ENCODE measurements at regions not wholly inside any gene's neighbourhood (a gene's known extent, or its start where the extent isn't known, plus 50 kb on each side); places are given as distances from the start of the nearest gene placed in this dataset.

GRCh38 chr6:6811128-6812009 lies 222.8 kb downstream of the LY86 start:
- Histone ChIP-seq H3K36me3 (ENCODE audit: low read depth) (no peaks in the 10 kb centered on the region), H3K4me3 (ENCODE audit: severe bottlenecking) (no peak overlapping the region), H3K27me3 (ENCODE audit: insufficient read depth, poor library complexity, severe bottlenecking) (no peaks in the 10 kb centered on the region), H3K9me3 (ENCODE audit: severe bottlenecking) (no peaks in the 10 kb centered on the region), H3K27ac (ENCODE audit: poor library complexity, severe bottlenecking) (peak overlapping the region; percentile 98), H3K4me1 (ENCODE audit: insufficient read depth, poor library complexity, severe bottlenecking) (peaks cover 26% of the 10 kb centered on the region)
- peak; percentile 92 for DNase-seq (ENCODE audit: low spot score)
- no peak for TF ChIP-seq CTCF (IDR thresholded peaks at IDR 0.05; ENCODE audit: poor library complexity, severe bottlenecking)
- peak; percentile 87 for ATAC-seq (ENCODE audit: low read depth)

- no peaks in the 10 kb centered on the region for H3K9me3 ChIP-seq (ENCODE audit: severe bottlenecking)
- no peaks in the 10 kb centered on the region for H3K36me3 ChIP-seq (ENCODE audit: low read depth)
- DNase-seq (ENCODE audit: low spot score) (no peak), ATAC-seq (ENCODE audit: low read depth) (no peak)
- TF ChIP-seq CTCF (IDR thresholded peaks at IDR 0.05; ENCODE audit: poor library complexity, severe bottlenecking) = no peak
- H3K27ac ChIP-seq (ENCODE audit: poor library complexity, severe bottlenecking) = peak overlapping the region; percentile 98
- no peaks in the 10 kb centered on the region for H3K27me3 ChIP-seq (ENCODE audit: insufficient read depth, poor library complexity, severe bottlenecking)
- no peak overlapping the region for H3K4me3 ChIP-seq (ENCODE audit: severe bottlenecking)
- H3K4me1 ChIP-seq (ENCODE audit: insufficient read depth, poor library complexity, severe bottlenecking) = peaks cover 26% of the 10 kb centered on the region
These were observed 223.9 kb downstream of the LY86 start for GRCh38 chr6:6812427-6812826.

DNA sequence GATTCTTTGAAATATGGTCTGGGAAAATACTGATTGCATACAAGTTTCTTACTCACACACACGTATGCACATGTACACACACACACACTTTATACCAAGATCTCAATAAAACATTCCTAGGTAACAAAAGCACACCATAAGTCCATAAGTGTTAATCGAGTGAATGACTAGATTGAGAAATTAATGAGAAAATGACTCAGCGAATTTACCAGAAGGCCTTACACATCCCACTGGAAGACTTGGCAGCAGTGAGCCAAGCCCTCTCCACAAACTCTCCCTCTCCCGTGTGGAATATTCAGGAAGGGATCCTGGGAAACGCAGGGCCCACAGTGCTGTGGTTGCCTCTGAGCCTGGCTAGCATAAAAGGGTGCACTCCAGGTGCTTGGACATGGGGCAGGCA lies 227.2 kb downstream of the LY86 start:
- ATAC-seq (ENCODE audit: low read depth) (no peak), DNase-seq (ENCODE audit: low spot score) (no peak)
- Histone ChIP-seq H3K27ac (ENCODE audit: poor library complexity, severe bottlenecking) (peak overlapping the region; percentile 7), H3K4me1 (ENCODE audit: insufficient read depth, poor library complexity, severe bottlenecking) (peaks cover 27% of the 10 kb centered on the region), H3K4me3 (ENCODE audit: severe bottlenecking) (no peak overlapping the region), H3K9me3 (ENCODE audit: severe bottlenecking) (no peaks in the 10 kb centered on the region), H3K36me3 (ENCODE audit: low read depth) (no peaks in the 10 kb centered on the region), H3K27me3 (ENCODE audit: insufficient read depth, poor library complexity, severe bottlenecking) (no peaks in the 10 kb centered on the region)
- TF ChIP-seq CTCF (IDR thresholded peaks at IDR 0.05; ENCODE audit: poor library complexity, severe bottlenecking) = no peak

GRCh38 chr6:6816716-6817115 lies 228.2 kb downstream of the LY86 start:
- H3K36me3 ChIP-seq (ENCODE audit: low read depth) = no peaks in the 10 kb centered on the region
- no peak for TF ChIP-seq CTCF (IDR thresholded peaks at IDR 0.05; ENCODE audit: poor library complexity, severe bottlenecking)
- H3K27me3 ChIP-seq (ENCODE audit: insufficient read depth, poor library complexity, severe bottlenecking) = no peaks in the 10 kb centered on the region
- peaks cover 28% of the 10 kb centered on the region for H3K4me1 ChIP-seq (ENCODE audit: insufficient read depth, poor library complexity, severe bottlenecking)
- H3K9me3 ChIP-seq (ENCODE audit: severe bottlenecking) = no peaks in the 10 kb centered on the region
- no peak overlapping the region for H3K27ac ChIP-seq (ENCODE audit: poor library complexity, severe bottlenecking)
- no peak for DNase-seq (ENCODE audit: low spot score)
- ATAC-seq (ENCODE audit: low read depth) = no peak
- H3K4me3 ChIP-seq (ENCODE audit: severe bottlenecking) = no peak overlapping the region

GRCh38 chr6:6818078-6818639 lies 229.6 kb downstream of the LY86 start:
- ATAC-seq (ENCODE audit: low read depth) (no peak), DNase-seq (ENCODE audit: low spot score) (no peak)
- Histone ChIP-seq H3K27me3 (ENCODE audit: insufficient read depth, poor library complexity, severe bottlenecking) (no peaks in the 10 kb centered on the region), H3K27ac (ENCODE audit: poor library complexity, severe bottlenecking) (no peak overlapping the region), H3K36me3 (ENCODE audit: low read depth) (no peaks in the 10 kb centered on the region), H3K4me1 (ENCODE audit: insufficient read depth, poor library complexity, severe bottlenecking) (peaks cover 18% of the 10 kb centered on the region), H3K4me3 (ENCODE audit: severe bottlenecking) (no peak overlapping the region), H3K9me3 (ENCODE audit: severe bottlenecking) (no peaks in the 10 kb centered on the region)
- no peak for TF ChIP-seq CTCF (IDR thresholded peaks at IDR 0.05; ENCODE audit: poor library complexity, severe bottlenecking)

Measured in RWPE2 (cell line).